SK-N-SH (cell line): ENCODE measurements at regions not wholly inside any gene's neighbourhood (a gene's known extent, or its start where the extent isn't known, plus 50 kb on each side); places are given as distances from the start of the nearest gene placed in this dataset.
"Not testable (repeated sequence)": the region's sequence is repeated elsewhere in the genome, so short reads cannot be mapped to it uniquely, and the experiment has no call there.

ENCODE experiments used
- CHD2 ChIP-seq: fragments of 150-350 bp; IDR thresholded peaks from 2 replicates; pipeline ENCODE4 v1.6.1; 2018; ENCODE audit warnings: low read length; ENCODE audit not compliant: partially characterized antibody
- EP300 ChIP-seq, 2 experiments: IDR thresholded peaks; 2 replicates each; pipeline versions ENCODE4 v1.4.0 to v1.6.1; 2012; ENCODE audit warnings: borderline replicate concordance in 1 of 2, low read depth in 1 of 2, low read length in 1 of 2
- GABPA ChIP-seq: IDR thresholded peaks from 2 replicates; pipeline ENCODE4 v1.4.0; 2012; ENCODE audit warnings: low read depth, mild to moderate bottlenecking
- MAX ChIP-seq: IDR thresholded peaks from 2 replicates; pipeline ENCODE4 v1.4.0; 2012; ENCODE audit warnings: low read depth
- MEF2A ChIP-seq: IDR thresholded peaks from 2 replicates; pipeline ENCODE4 v1.4.0; 2012; ENCODE audit warnings: low read depth, borderline replicate concordance
- NFIC ChIP-seq: IDR thresholded peaks from 2 replicates; pipeline ENCODE4 v1.4.0; 2012; ENCODE audit warnings: borderline replicate concordance
- NRF1 ChIP-seq: IDR thresholded peaks from 2 replicates; pipeline ENCODE4 v1.6.1; 2012; ENCODE audit warnings: low read depth, mild to moderate bottlenecking, low read length
- RAD21 ChIP-seq: IDR thresholded peaks from 2 replicates; pipeline ENCODE4 v1.6.1; 2012; ENCODE audit warnings: mild to moderate bottlenecking, low read length
- RFX5 ChIP-seq: IDR thresholded peaks from 2 replicates; pipeline ENCODE4 v1.6.1; 2012; ENCODE audit warnings: mild to moderate bottlenecking, improper control_type of control experiment, low read length
- SMC3 ChIP-seq: IDR thresholded peaks from 2 replicates; pipeline ENCODE4 v1.6.1; 2012; ENCODE audit warnings: low read depth, low read length, improper control_type of control experiment
- TAF1 ChIP-seq: IDR thresholded peaks from 2 replicates; pipeline ENCODE4 v1.6.1; 2012; ENCODE audit warnings: low read depth, mild to moderate bottlenecking, low read length, moderate library complexity, borderline replicate concordance
- TF ChIP-seq, protein P1 (sequence below): fragments of 150-350 bp; IDR thresholded peaks from 2 replicates; pipeline ENCODE4 v1.6.1; 2017; ENCODE audit warnings: antibody characterized with exemption, low read length, low read depth, borderline replicate concordance
- TF ChIP-seq, protein P2 (sequence below): fragments of 200-600 bp; sonication (generic); IDR thresholded peaks from 2 replicates; pipeline ENCODE4 v1.6.1; 2017; ENCODE audit warnings: antibody characterized with exemption, mild to moderate bottlenecking, moderate library complexity
- TF ChIP-seq, protein P3 (sequence below): IDR thresholded peaks from 2 replicates; pipeline ENCODE4 v1.6.1; 2012; ENCODE audit warnings: mild to moderate bottlenecking, low read depth, low read length, moderate library complexity

- TF ChIP-seq, protein P1, sequence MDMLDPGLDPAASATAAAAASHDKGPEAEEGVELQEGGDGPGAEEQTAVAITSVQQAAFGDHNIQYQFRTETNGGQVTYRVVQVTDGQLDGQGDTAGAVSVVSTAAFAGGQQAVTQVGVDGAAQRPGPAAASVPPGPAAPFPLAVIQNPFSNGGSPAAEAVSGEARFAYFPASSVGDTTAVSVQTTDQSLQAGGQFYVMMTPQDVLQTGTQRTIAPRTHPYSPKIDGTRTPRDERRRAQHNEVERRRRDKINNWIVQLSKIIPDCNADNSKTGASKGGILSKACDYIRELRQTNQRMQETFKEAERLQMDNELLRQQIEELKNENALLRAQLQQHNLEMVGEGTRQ, result not testable (repeated sequence)
- not testable (repeated sequence) for TF ChIP-seq NFIC; CHD2; MAX; GABPA; EP300 (IDR thresholded peaks at IDR 0.05; ENCODE audit: borderline replicate concordance in 1 of 2, low read depth in 1 of 2, low read length in 1 of 2); SMC3; RFX5; RAD21; NRF1; TAF1; MEF2A
- TF ChIP-seq, protein P2, sequence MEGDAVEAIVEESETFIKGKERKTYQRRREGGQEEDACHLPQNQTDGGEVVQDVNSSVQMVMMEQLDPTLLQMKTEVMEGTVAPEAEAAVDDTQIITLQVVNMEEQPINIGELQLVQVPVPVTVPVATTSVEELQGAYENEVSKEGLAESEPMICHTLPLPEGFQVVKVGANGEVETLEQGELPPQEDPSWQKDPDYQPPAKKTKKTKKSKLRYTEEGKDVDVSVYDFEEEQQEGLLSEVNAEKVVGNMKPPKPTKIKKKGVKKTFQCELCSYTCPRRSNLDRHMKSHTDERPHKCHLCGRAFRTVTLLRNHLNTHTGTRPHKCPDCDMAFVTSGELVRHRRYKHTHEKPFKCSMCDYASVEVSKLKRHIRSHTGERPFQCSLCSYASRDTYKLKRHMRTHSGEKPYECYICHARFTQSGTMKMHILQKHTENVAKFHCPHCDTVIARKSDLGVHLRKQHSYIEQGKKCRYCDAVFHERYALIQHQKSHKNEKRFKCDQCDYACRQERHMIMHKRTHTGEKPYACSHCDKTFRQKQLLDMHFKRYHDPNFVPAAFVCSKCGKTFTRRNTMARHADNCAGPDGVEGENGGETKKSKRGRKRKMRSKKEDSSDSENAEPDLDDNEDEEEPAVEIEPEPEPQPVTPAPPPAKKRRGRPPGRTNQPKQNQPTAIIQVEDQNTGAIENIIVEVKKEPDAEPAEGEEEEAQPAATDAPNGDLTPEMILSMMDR, result not testable (repeated sequence)
- TF ChIP-seq, protein P3, sequence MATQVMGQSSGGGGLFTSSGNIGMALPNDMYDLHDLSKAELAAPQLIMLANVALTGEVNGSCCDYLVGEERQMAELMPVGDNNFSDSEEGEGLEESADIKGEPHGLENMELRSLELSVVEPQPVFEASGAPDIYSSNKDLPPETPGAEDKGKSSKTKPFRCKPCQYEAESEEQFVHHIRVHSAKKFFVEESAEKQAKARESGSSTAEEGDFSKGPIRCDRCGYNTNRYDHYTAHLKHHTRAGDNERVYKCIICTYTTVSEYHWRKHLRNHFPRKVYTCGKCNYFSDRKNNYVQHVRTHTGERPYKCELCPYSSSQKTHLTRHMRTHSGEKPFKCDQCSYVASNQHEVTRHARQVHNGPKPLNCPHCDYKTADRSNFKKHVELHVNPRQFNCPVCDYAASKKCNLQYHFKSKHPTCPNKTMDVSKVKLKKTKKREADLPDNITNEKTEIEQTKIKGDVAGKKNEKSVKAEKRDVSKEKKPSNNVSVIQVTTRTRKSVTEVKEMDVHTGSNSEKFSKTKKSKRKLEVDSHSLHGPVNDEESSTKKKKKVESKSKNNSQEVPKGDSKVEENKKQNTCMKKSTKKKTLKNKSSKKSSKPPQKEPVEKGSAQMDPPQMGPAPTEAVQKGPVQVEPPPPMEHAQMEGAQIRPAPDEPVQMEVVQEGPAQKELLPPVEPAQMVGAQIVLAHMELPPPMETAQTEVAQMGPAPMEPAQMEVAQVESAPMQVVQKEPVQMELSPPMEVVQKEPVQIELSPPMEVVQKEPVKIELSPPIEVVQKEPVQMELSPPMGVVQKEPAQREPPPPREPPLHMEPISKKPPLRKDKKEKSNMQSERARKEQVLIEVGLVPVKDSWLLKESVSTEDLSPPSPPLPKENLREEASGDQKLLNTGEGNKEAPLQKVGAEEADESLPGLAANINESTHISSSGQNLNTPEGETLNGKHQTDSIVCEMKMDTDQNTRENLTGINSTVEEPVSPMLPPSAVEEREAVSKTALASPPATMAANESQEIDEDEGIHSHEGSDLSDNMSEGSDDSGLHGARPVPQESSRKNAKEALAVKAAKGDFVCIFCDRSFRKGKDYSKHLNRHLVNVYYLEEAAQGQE, result not testable (repeated sequence)
Observed at GRCh38 chr17:20667712-20668111, 88.2 kb downstream of the CDRT15L2 start.
